ENCODE measurements at regions not wholly inside any gene's neighbourhood (a gene's known extent, or its start where the extent isn't known, plus 50 kb on each side); places are given as distances from the start of the nearest gene placed in this dataset.

GRCh38 chr14:94717808-94718207 lies 52.1 kb downstream of the GSC start:
- no peak for DNase-seq

DNA sequence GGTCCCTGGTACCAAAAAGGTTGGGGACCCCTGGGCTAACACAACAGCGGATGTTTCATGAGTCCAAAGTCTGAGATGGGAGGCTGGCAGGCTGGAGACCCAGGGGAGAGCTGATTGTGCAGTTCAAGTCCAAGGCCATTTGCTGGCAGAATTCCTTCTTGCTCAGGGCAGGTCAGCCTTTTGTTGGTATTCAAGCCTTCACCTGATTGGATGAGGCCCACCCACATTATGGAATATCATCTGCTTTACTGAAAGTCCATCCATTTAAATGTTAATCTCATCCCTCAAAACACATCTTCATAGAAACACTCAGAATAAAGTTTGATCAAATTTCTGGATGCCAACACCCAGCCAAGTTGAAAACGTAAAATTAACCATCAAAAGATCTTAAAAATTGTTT lies 52.9 kb downstream of the GSC start:
- no peak for DNase-seq

DNA sequence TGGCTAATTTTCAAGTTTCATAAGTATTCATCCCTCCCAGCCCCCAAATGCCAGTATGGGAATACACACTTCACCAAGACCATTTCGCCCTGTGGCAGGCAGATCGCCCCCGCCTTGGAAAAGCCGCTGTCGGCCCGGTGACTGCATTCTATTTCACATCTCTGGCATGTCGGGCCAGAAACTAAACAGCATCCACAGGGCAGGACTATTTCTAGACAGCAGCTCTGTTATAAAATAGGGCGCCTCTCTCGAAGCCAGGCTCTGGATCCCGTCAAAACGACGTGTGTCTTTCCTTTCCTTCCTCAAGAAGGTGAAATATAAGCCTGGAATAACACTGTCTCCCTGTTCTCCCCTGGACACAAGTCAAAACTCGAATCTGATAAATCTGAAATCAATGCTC lies 56.8 kb downstream of the GSC start:
- DNase-seq = no peak

- no peak for DNase-seq
Measured at GRCh38 chr14:94710731-94711130, 59.2 kb downstream of the GSC start.

DNA sequence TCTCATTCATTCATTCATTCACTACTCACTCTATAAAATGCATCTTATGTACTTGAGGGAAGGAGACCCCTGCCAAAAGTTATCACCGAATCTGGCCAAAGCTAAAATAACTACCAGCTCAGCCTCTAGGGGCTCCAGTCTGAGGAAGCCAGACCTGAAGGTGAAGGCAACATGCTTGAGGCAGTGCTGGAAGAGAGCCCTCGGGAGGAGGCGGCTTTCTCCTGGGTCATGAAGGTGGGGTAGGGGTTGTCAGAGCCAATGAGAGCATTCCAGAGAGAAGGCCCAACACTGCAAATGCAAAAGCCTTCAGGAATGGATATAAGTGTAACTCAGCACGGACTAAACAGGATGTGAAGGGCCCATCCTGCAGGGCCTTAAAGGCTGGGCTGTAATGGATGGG lies 62.4 kb downstream of the GSC start:
- DNase-seq = no peak

GRCh38 chr14:94706133-94706532 lies 63.8 kb downstream of the GSC start:
- no peak for DNase-seq

DNA sequence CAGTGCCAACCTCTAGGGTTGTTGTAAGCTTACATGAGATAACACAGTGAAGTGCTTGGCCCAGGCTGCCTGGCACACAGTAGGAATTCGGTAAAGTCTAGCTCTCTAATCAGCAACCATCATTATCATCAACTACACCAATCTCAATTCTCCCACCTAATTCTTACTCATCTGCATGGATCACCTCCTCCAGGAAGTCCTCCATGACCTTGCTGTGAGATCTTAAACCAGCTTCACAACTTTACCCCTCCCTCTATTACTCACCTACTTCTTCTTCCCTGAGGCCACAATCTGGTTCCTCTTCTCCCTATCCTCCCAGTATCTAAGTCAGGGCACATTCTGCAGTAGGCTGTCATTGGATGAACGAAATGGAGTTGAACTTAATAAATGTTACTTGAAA lies 67.3 kb downstream of the GSC start:
- DNase-seq = no peak

- DNase-seq = no peak
Measured at GRCh38 chr14:94701861-94702370, 68.0 kb downstream of the GSC start.

- DNase-seq = no peak
Measured at GRCh38 chr14:94700336-94700735, 69.6 kb downstream of the GSC start.

DNA sequence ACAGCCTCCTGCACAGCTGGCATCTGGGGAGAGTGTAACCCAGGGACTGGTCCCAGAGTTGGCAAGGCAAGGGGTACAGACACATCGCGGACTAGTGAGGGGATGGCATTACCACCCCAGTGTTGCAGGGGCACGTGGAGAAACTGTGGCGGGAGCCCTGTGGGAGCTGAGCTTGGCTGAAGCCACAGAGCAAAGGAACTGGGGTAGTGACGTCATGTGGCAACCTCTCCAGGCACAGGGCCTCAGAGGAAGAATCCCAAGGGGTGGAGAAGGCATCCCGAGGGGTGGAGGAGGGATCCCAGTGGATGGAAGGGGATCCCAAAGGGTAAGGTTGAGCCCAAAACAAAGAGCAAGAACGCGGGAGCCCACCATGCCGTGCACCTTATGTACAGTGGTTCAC lies 70.1 kb downstream of the GSC start:
- DNase-seq = no peak

GRCh38 chr14:94697773-94698556 lies 71.9 kb downstream of the GSC start:
- DNase-seq = no peak

- DNase-seq = no peak
Measured at GRCh38 chr14:94696518-94696917, 73.4 kb downstream of the GSC start.

DNA sequence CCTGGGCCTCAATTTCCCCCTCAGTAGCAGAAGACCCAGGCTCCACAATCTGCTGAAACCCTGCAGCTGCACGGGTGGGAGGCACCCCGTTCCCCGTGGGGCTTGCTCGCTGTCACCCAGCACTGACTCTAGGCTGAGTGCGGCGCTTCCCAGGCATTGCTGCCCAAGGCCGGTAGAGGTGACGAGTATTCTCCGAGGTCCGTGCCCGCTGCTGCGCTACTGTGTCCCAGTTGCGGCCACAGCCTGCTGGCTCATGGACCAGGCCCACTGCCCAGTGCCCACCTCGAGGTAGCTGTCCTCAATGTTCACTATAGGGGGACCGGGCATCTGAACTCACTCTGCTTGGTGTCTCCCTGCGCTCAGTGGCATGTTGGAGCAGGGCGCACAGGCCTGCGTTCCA lies 74.7 kb downstream of the GSC start:
- no peak for DNase-seq

GRCh38 chr14:94691660-94692034 lies 78.3 kb downstream of the GSC start:
- no peak for DNase-seq

GRCh38 chr14:94690896-94691659 lies 78.8 kb downstream of the GSC start:
- no peak for DNase-seq

- DNase-seq = no peak
Measured at GRCh38 chr14:94690486-94690885, 78.3 kb downstream of the SERPINA3 start.

- DNase-seq = peak; percentile 21
Measured at GRCh38 chr14:94689985-94690400, 77.8 kb downstream of the SERPINA3 start.

DNA sequence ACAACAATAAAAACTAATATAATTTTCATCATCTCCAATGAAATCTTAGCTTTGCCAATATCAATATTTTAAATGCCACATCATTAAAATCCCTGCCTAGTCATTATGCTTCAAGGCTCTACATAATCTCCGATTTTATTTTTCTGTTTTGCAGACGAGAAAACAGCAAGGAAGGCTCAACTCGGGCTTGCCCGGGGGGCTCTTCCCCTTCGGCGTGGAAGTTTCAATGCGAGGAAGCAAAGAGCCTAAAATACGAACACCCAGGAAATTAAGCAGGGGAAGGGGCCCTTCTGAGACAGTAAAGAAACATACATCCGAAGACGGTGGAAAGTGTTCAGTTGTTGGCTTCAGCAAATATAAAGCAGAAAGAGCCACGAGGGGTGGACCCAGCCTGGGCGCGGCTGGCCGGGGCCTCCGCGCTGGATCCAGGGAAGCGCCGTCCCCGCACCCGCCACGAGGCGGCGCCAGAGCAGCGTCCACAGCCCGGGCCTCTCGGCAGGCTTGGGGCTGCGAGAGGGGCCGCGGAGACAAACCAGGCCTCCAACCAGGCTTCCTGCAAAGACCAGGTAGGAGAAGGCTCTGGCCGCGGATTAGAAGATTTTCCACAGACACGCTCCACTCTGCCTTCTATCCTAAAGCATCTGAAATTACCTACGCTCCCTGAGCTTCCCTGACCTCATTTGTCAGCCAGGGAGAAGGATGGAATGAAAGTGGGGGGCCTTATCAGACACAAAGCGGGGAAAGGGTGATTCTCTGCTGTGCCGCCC lies 77.2 kb downstream of the SERPINA3 start:
- DNase-seq = peak; percentile 57

DNA sequence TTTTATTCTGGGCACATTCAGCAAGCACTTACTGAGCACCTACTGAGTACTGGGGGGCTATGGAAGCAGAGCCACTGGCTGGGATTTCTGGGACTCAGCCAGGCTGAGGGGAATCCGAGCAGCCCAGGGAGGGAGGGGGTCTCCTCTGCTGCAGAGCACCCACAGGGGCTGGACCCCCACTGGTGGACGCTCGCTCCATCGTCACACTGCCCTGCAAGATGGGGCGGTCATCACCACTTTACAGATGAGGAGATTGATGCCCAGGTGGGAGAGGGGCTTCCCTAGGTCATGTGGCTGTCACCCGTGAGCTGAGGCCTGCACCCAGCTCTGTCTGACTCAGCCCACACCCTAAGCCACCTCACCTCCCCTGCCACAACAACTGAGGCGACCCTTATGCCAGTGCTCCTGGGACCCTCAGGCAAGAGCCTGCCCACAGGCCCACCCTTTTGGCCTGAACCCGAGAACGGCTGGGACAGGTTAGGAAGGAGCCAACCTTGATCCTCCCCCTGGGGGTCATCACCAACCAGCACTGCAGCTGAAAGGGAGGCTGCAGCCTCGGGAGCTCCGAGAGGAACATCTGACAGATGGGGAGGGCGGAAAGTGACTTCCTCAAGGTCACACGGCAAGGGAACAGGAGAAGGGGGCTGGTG lies 74.4 kb downstream of the SERPINA3 start:
- DNase-seq = no peak

DNA sequence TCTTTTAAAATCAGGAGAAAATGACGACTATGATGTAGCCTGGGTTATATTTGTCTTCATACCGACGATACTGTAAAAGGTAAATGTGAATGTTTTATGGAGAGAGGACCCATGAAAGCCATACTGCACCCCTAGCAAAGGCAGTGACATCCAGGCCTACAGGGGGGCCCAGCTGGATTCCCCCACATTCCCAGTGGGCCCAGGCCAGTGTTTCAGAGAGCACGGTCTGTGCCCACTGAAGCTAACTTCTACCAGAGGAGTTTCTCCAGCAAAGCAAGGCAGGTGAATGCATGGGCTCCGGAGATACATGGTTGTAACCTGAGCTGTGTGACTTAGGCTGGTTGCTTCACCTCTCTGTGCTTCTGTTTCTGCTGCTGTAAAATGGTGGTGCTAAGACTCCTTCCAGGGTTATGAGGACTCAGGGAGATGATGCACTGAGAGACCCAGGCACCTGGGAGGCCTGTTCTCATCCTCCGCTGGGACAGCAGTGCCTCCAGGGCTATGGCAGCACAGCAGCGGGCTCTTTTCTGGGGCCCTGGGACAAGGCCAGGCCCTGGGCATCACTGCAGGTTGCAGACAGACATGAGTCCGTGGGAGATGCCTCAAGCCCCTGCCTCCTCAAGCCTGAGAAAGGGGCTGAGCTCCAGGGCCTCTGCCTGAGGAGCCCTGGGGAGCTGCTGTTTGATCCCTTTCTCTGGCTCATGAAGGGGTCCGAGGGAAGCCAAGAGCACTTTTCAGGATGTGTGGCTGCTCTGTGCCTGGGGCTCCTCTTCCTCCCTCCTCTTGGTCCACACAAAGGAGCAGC lies 73.7 kb downstream of the SERPINA3 start:
- no peak for DNase-seq

DNA sequence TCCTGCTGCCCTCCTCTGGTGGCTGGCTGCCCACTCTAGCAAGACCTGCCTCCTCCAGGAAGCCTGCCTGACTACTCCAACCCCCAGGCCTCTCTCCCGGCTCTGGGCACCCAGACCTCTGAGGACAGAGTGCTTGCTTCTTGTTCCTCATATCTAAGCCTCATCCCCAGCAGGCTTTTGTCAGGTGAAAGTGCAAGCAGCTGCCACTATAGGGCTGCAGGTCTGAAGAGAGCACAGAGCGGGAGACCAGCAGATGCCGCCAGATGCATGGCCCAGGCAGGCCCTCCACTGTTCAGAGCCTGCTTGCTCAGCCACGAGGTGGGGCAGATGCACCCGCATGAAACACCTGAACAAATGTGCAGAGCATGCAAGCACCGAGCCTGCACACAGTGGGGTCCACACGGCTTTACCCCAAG lies 73.0 kb downstream of the SERPINA3 start:
- no peak for DNase-seq

GRCh38 chr14:94682736-94683135 lies 70.5 kb downstream of the SERPINA3 start:
- no peak for DNase-seq

All from NCI-H69 (cell line).